H1 (cell line): ENCODE measurements at regions not wholly inside any gene's neighbourhood (a gene's known extent, or its start where the extent isn't known, plus 50 kb on each side); places are given as distances from the start of the nearest gene placed in this dataset.
A peak's percentile ranks its signal among the peaks of the same experiment; 100 is the strongest.
"Not testable (repeated sequence)": the region's sequence is repeated elsewhere in the genome, so short reads cannot be mapped to it uniquely, and the experiment has no call there.

ENCODE experiments used
- CTCF ChIA-PET: fragments of 300-600 bp; sonication (Branson Sonifier 250); formaldehyde crosslinking; loops from one replicate; lab custom pipeline; 2021; ENCODE audit not compliant: partially characterized antibody; lab: Charles Lee
- POLR2A ChIA-PET: fragments of 300-600 bp; sonication (Branson Sonifier 250); formaldehyde crosslinking; loops from one replicate; lab custom pipeline; 2021; ENCODE audit warnings: inconsistent platforms; ENCODE audit not compliant: partially characterized antibody; lab: Charles Lee
- DNase-seq, 2 experiments: peaks; one replicate each; pipeline versions ENCODE4 v3.0.0 to v3.0.0-alpha.2; 2010 to 2022; ENCODE audit warnings: low spot score in 2 of 2, low read depth in 1 of 2, mixed read lengths in 1 of 2
- FAIRE-seq: peaks from 2 replicates; lab custom pipeline; 2011; peaks lifted over from hg19 to GRCh38; lab: Jason Lieb, UNC
- H2AFZ ChIP-seq: 2 replicates; pipeline ENCODE4 v1.8.1; 2012; ENCODE audit warnings: low read length, inconsistent platforms
- H2AK5ac ChIP-seq: 2 replicates; pipeline ENCODE4 v1.6.1; 2013; ENCODE audit warnings: low read depth, low read length
- H2BK120ac ChIP-seq: replicated peaks from 2 replicates; pipeline ENCODE3; 2013; ENCODE audit warnings: low read depth, low read length, inconsistent platforms
- H2BK12ac ChIP-seq: 2 replicates; pipeline ENCODE4 v1.6.1; 2013; ENCODE audit warnings: low read depth, low read length
- H2BK15ac ChIP-seq: 2 replicates; pipeline ENCODE4 v1.6.1; 2013; ENCODE audit warnings: low read length
- H2BK20ac ChIP-seq: 2 replicates; pipeline ENCODE4 v1.6.1; 2013; ENCODE audit warnings: low read length
- H2BK5ac ChIP-seq: 2 replicates; pipeline ENCODE4 v1.6.1; 2013; ENCODE audit warnings: low read depth, low read length
- H3K14ac ChIP-seq: 2 replicates; pipeline ENCODE4 v1.6.1; 2013; ENCODE audit warnings: inconsistent platforms; ENCODE audit not compliant: insufficient read length
- H3K18ac ChIP-seq: 2 replicates; pipeline ENCODE4 v1.6.1; 2013; ENCODE audit warnings: low read length; ENCODE audit errors: extremely low read depth
- H3K23ac ChIP-seq: 2 replicates; pipeline ENCODE4 v1.6.1; 2013; ENCODE audit warnings: inconsistent platforms; ENCODE audit not compliant: insufficient read length
- H3K23me2 ChIP-seq: 2 replicates; pipeline ENCODE4 v1.6.1; 2013; ENCODE audit warnings: low read depth, low read length
- H3K27ac ChIP-seq: 2 replicates; pipeline ENCODE4 v1.6.1; 2011; ENCODE audit warnings: low read depth, low read length, inconsistent platforms
- H3K27me3 ChIP-seq, 4 experiments: replicated peaks in 1 of 4; 1 replicate in 1 of 4; 2 replicates in 3 of 4; pipeline versions ENCODE4 v1.6.1 to v1.8.1; 2011 to 2013; ENCODE audit warnings: low read length in 3 of 4, mild to moderate bottlenecking in 3 of 4, inconsistent platforms in 2 of 4, mixed read lengths in 2 of 4, moderate library complexity in 1 of 4; ENCODE audit not compliant: control insufficient read depth in 3 of 4, insufficient read depth in 3 of 4; ENCODE audit errors: extremely low read depth in 1 of 4
- H3K36me3 ChIP-seq, 4 experiments: 2 replicates each; pipeline versions ENCODE4 v1.6.1 to v1.8.1; 2011 to 2013; ENCODE audit warnings: mild to moderate bottlenecking in 4 of 4, low read length in 3 of 4, moderate library complexity in 2 of 4, control low read depth in 1 of 4, inconsistent platforms in 1 of 4; ENCODE audit not compliant: insufficient read depth in 4 of 4, control insufficient read depth in 2 of 4
- H3K4ac ChIP-seq: replicated peaks from 2 replicates; pipeline ENCODE3; 2013; ENCODE audit warnings: low read length, low read depth, mixed read lengths, inconsistent platforms; ENCODE audit not compliant: insufficient read length
- H3K4me1 ChIP-seq, 4 experiments: replicated peaks in 1 of 4; 1 replicate in 1 of 4; 2 replicates in 3 of 4; pipeline versions ENCODE4 v1.6.1 to v1.8.1; 2011 to 2013; ENCODE audit warnings: low read length in 3 of 4, inconsistent platforms in 2 of 4, mixed read lengths in 1 of 4; ENCODE audit not compliant: insufficient read depth in 4 of 4, control insufficient read depth in 3 of 4
- H3K4me2 ChIP-seq, 2 experiments: 2 replicates each; pipeline versions ENCODE4 v1.6.1 to v1.8.1; 2011 to 2013; ENCODE audit warnings: low read depth in 2 of 2, low read length in 2 of 2, control low read depth in 1 of 2, inconsistent platforms in 1 of 2, mild to moderate bottlenecking in 1 of 2; ENCODE audit not compliant: insufficient read depth in 1 of 2
- H3K4me3 ChIP-seq, 4 experiments: fragments of 200-600, 300-600 bp in 1 of 4; sonication (generic), shearing (Covaris generic), sonication (Bioruptor Twin) in 1 of 4; 2 replicates each; pipeline versions ENCODE4 v1.5.1 to v1.8.1; 2011 to 2016; ENCODE audit warnings: low read length in 4 of 4, low read depth in 3 of 4, control low read depth in 2 of 4, inconsistent platforms in 2 of 4, mild to moderate bottlenecking in 2 of 4, mixed read lengths in 1 of 4, moderate library complexity in 1 of 4; ENCODE audit not compliant: insufficient read depth in 2 of 4; ENCODE audit errors: extremely low read depth in 1 of 4
- H3K56ac ChIP-seq: replicated peaks from 2 replicates; pipeline ENCODE3; 2013; ENCODE audit warnings: low read depth, mild to moderate bottlenecking, mixed read lengths, low read length, inconsistent platforms; ENCODE audit not compliant: insufficient read length
- H3K79me1 ChIP-seq: 2 replicates; pipeline ENCODE4 v1.6.1; 2013; ENCODE audit warnings: low read depth, low read length, control low read depth
- H3K79me2 ChIP-seq, 2 experiments: 2 replicates each; pipeline versions ENCODE4 v1.6.1 to v1.8.1; 2012 to 2013; ENCODE audit warnings: low read length in 2 of 2, mild to moderate bottlenecking in 2 of 2, inconsistent platforms in 1 of 2; ENCODE audit not compliant: insufficient read depth in 2 of 2, control insufficient read depth in 1 of 2
- H3K9ac ChIP-seq, 4 experiments: replicated peaks in 1 of 4; 1 replicate in 1 of 4; 2 replicates in 3 of 4; pipeline versions ENCODE4 v1.6.1 to v1.8.1; 2011 to 2013; ENCODE audit warnings: low read depth in 3 of 4, low read length in 3 of 4, control low read depth in 2 of 4, mild to moderate bottlenecking in 2 of 4, moderate library complexity in 2 of 4, inconsistent platforms in 1 of 4; ENCODE audit errors: extremely low read depth in 1 of 4
- H3K9me3 ChIP-seq, 2 experiments: 2 replicates each; pipeline versions ENCODE4 v1.6.1 to v1.8.1; 2012 to 2013; ENCODE audit warnings: mild to moderate bottlenecking in 2 of 2, moderate library complexity in 2 of 2, control low read depth in 1 of 2, inconsistent platforms in 1 of 2, low read depth in 1 of 2, low read length in 1 of 2, mixed read lengths in 1 of 2; ENCODE audit not compliant: insufficient read depth in 2 of 2
- H4K20me1 ChIP-seq, 2 experiments: replicated peaks in 1 of 2; 2 replicates each; pipeline versions ENCODE3 to v1.8.1; 2011 to 2013; ENCODE audit warnings: inconsistent platforms in 2 of 2, low read length in 2 of 2, mild to moderate bottlenecking in 1 of 2; ENCODE audit not compliant: insufficient read depth in 2 of 2, control insufficient read depth in 1 of 2
- H4K5ac ChIP-seq: 2 replicates; pipeline ENCODE4 v1.6.1; 2013; ENCODE audit warnings: low read length, low read depth, mixed read lengths, inconsistent platforms; ENCODE audit not compliant: insufficient read length
- H4K8ac ChIP-seq: 2 replicates; pipeline ENCODE4 v1.8.0; 2013; ENCODE audit warnings: mild to moderate bottlenecking, moderate library complexity, low read length, inconsistent platforms; ENCODE audit not compliant: insufficient read depth; ENCODE audit errors: extremely low read depth
- H4K91ac ChIP-seq: replicated peaks from 2 replicates; pipeline ENCODE3; 2013; ENCODE audit warnings: low read length, mixed read lengths, inconsistent platforms; ENCODE audit not compliant: insufficient read length
- WGBS, 2 experiments: shearing (Covaris generic) in 1 of 2; methylation state at CpG; one replicate each; pipeline versions ENCODE4 v1.1.6 to v1.1.7; 2013 to 2015; ENCODE audit warnings: low lambda C conversion rate in 2 of 2, mixed read lengths in 2 of 2, inconsistent platforms in 1 of 2, low coverage in 1 of 2, missing lambda C conversion rate in 1 of 2; ENCODE audit not compliant: insufficient replicate concordance in 2 of 2, insufficient coverage in 1 of 2, insufficient read length in 1 of 2; ENCODE audit errors: extremely low coverage in 1 of 2, missing lambda C conversion rate in 1 of 2; 5-methylcytosine and 5-hydroxymethylcytosine counted together

DNA sequence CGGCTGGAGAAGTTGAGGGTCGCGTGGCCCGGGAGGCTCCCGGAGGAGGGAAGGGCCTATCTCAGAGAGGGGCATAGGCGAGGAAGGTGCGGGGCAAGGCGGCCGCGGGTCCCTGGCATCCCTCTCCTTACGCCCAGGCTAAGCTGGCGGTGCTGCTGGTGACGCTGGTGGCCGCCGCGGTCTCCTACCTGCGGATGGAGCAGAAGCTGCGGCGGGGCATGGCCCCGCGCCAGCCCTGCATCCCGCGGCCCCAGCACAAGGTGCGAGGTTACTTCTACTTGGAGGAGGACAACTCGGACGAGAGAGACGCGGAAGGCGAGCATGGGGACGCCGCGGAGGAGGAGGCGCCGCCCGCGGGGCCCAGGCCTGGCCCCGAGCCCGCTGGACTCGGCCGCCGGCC is 91.9 kb upstream of the HMX1 start:
- H4K5ac ChIP-seq, H3K56ac ChIP-seq, H2AK5ac ChIP-seq, H3K4ac ChIP-seq, H2BK20ac ChIP-seq, H2BK5ac ChIP-seq, H2BK15ac ChIP-seq, H2AFZ ChIP-seq, H3K36me3 ChIP-seq, H3K27ac ChIP-seq, H3K27me3 ChIP-seq, POLR2A ChIA-PET, H2BK120ac ChIP-seq, FAIRE-seq, H3K9ac ChIP-seq, H3K23me2 ChIP-seq, H4K91ac ChIP-seq, H3K18ac ChIP-seq, H3K4me3 ChIP-seq, H3K79me2 ChIP-seq, H3K23ac ChIP-seq, H4K20me1 ChIP-seq, H3K79me1 ChIP-seq, H3K14ac ChIP-seq, H3K4me1 ChIP-seq, CTCF ChIA-PET, H4K8ac ChIP-seq, H2BK12ac ChIP-seq, H3K4me2 ChIP-seq: not testable (repeated sequence)
- peaks cover 5 to 69% of the 10 kb centered on the region in 2 experiments; a peak in 3 of 4 replicates for H3K9me3 ChIP-seq
- DNase-seq: peak in 1 of 2 experiments; percentile 75
- WGBS, 2 experiments: 97% methylated on average over 20 of the region's 41 CpGs; no CpG with 5 or more reads in 1 of the 2 experiments
